ENCODE measurements at regions not wholly inside any gene's neighbourhood (a gene's known extent, or its start where the extent isn't known, plus 50 kb on each side); places are given as distances from the start of the nearest gene placed in this dataset.

DNA sequence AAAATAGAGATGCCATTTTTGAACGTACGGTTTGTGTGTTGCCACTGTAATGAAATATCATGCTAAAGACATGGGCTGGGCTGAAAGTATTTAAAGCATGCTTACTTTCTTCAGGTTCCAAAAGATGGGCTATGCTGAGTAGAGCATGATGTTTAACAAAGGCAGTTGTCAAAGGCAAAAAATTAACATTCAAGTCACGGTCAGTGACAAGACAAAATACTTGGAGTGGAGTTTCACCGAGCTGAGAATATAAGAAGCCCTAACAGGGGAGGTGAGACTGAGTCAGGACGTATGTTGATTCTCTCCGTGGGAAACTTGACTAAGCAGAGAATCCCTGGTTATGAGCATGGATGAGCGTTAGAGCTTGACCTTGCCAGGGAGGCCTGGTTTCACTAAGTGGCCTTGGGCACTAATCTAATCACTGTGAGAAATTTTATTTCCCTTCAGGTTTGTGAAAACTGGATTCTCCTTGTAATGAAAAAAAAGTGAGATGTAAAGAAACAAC lies 218.2 kb upstream of the ADAMTS9 start:
- FAIRE-seq: no peak

DNA sequence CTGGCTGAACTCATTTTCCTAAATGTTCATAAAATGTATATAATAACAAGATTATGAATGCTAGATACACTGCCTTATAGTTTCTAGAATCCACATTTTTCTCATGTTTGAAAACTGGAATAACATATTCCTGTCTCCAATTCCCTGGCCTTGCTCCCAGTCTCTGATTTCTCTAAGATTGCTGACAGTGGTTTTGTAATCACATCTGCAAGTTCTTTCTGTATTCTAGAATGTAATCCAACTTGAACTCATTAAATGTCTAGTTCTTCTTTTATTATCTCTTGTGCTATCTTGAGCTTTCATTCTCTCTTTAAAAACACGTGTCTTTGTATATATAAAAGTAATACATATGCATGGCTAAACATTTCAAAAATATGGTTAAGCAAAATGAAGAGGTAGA lies 215.2 kb upstream of the ADAMTS9 start:
- no peak for FAIRE-seq

DNA sequence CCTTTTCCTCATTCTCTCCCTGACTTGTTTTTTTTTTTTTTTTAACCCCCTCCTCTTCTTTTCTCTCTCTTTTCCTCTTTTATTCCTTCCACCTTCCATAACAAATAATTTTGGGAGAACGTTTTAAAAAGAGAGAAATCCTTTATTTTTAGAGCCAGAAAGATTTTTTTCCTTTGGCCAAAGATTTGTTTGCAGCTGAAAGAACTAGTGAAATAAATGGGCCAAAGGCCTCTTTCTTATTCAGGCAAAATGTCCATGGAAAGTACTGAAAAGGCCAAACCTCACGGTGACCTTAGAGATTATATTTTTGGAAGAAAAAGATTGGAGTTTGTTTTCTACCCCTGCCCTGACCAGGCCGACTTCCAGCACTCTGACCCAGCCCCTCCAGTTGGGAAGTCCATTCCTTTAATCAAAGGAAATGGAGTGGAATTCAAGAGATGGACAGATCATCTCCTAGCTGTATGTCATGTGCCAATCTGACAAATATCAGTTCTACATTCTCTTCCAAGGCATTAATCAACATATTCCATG lies 214.3 kb upstream of the ADAMTS9 start:
- no peak for FAIRE-seq

DNA sequence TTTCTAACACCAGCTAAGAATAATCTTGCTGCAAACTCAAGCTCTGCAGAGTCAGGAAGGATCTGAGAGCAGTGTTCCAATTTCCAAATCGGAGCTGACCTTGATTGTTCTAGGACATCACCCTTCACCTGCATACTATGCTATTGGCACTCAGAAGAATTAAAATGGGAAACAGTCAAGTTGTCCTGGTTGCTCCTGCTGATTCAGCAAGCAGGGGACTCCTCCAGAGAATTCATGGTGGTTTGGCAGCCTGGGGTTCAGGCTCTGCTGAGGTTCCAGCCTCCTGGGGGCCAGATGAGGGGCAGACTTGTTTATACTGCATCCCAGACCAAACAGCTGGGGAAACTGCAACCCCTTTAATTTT lies 213.7 kb upstream of the ADAMTS9 start:
- FAIRE-seq: no peak

DNA sequence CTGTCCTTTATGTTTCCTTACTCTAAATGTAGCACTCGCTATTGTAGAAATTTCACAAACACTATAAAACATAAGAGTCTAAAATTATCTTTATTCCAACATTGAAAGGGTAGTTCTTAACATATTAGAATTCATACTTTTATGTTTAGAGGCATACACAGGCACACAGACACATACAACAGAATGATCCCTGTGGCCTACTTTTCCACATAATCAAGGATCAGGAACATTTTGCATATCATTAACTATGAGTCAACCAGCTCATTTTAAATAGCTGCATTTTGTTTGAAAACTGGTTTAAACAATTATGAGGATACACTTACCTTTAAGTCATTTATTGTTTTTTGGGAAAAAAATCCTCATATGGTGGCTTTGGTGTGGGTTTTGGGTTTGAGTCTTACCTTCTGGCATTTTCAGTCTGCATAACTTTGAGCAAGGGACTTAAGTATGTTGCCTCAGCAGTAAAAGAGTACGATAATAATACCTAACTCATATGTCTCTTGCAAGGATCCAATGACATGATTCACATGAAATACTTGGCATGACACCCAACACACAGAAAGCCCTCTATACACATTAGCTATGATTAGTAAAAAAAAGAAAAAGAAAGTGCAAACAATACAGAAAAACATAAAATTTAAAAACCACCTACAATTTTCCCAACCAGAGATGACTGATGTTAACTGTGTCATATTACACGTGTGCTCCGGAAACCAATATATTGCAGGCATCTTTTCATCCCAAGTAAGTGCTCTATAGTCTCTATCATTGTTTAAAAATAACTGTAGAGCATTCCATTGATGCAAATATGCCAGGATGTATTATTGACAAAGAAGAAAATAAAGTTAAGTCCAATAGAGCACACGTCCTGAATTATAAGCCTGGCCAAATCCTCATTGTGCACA lies 213.1 kb upstream of the ADAMTS9 start:
- no peak for FAIRE-seq

DNA sequence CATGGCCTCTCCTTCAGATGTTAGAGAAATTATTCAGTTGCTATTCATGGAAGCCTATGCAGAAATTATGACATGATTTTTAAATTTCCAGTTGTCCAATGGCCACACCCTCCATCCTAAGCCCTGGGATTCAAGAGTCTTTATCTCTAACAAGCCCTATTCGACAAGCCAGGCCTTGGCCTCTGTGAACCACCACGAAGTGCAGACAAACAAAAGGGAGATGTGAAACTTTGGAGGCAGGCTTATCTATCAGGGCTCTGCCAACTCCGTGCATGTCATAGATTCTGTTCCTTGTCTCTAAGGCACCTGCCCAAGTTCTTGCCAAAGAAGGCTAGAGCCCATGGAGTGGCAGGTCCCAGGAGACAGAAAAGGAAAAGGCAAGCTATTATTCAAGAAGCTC lies 212.4 kb upstream of the ADAMTS9 start:
- FAIRE-seq: no peak

DNA sequence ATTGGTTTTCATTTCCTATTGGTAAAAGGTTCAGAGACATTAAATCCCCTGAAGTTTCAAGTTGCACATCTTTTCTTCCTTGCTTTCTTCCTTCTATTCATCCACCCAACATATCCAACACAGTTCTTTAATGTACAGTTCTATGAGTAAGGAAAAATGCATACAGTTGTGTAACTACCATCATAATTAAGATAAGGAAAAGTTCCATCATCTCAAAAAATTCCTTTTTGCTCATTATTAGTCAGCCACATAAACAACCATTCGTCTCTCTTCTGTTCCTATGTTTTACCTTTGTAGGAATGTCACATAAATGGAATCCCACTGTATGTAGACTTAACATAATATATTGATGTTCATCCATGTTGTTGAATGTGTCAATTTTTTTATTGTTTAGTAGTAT lies 211.1 kb upstream of the ADAMTS9 start:
- no peak for FAIRE-seq

DNA sequence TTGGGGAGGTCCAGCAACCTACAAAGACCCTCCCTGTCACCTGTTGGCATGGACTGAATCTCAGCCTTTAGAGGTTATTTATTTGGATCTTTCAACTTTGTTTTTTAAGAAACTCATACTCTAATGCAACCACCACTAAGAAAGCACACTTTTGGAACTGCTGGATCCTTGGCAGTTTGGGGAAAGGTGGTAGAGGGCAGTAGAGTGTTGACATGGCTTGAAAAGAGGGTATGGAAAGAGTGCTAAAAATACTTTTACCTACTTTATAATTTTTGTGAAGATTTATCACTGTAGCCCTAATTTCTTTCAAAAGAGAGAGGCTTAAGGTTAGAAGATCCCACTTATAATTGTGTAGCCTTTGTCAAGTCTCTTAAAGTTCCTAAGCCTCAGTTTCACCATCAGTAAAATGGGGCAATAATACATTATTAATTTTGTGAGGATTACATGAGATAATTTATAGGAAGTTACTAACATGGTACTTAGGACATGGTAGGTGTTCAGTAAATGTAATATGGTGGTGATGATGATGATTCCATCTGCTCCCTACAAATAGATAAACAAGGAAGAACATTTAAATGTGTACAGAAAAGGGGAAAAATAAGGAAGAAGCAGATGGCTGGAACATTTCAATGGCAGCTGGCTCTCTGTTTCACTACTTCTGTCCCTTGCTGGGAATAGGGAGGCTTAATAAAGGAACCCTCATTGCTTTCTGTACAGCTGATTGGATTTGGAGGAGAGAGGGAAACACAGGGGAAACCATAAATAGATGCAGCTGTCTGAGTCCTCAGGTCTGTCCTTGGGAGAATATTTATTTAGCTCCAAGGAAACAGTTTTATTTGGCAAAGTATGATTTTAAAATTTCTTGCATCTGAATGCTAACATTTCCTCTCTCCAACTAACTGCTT lies 208.4 kb upstream of the ADAMTS9 start:
- FAIRE-seq: no peak

DNA sequence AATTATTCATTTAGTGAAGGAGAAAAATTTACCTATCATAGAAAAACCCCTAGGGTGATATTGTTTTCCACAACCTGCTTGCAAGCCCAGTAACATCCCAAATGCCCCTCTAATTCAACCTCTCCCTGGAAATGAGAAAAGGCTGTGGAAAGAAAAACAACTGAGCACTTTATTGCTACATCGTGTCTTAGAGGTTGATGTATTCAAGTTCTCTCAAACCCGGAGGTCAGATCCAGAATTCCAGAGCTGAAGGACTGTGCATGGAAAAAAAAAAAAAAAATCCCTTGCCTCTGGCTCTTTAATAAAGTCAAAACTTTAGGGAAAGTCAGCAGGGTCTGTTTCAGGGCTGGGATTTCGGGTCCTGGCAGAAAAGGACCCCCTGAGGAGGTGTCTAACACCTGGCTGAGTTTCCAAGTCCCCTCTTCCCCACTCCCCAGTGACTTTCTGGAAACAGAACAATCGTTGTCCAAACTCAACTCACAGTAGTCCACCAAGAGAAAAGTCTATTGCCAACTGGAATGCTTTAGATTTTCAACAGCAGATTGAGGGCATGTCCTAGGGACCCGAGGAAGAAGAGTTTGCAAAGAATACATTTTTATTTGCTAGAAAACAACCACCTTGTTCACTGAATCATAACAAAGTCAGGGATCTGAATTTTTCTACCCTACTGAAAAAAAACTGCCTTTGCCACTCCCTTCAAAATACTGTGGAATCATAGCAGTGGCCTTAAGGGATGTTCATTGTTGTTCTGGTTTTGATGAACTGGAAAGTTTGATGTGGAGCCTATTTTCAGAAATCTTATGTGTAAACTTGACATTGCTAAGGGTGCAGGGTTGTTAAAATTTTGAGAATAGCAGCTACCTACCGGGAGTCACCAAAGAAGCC lies 207.5 kb upstream of the ADAMTS9 start:
- FAIRE-seq: no peak

DNA sequence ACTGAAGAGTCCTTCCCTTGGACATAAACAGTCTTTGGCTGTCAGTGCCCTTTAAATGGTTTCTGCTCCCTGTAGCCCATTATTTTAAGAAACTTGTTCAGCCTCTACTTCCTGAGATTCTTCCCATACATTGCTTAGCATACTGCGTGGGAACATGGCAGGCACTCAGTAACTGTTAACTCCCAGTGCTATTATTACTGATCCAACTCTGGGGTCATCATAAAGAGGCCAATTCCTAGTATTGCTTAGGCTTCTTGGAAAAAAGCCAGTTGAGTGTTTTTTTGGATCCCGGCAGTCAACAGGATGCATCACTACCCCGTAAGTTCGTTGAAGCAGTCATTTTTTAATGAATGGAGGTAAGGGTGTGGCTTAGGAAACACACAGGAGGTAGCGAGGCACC lies 206.2 kb upstream of the ADAMTS9 start:
- no peak for FAIRE-seq

DNA sequence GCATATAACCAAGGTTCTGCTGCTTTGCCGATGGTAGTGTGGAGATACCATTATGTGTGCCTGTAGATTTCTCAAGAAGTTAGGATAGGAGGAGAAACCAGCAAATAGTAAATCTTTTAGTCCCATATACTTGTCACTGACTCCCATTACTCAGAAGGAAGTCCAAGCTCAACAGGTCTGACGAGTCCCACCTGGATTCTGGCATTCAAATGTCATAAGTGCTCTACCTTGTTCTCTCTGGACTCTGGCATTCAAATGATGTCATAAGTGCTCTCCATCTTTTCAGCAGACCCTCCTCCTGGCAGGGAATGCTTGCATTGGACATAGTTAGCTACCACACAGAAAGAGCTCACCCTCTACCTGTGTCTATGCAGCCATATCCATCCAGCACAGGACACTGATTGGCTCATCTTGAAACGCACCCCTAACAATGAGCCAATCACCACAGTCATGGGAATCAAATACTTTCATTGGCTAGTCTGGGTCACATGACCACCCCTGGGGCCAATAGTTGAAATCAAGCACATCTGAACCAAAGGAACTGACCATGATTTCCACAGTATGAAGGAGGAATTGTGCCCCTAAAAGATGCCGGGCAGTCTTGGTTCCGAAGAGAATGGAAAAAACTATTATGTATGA lies 205.0 kb upstream of the ADAMTS9 start:
- FAIRE-seq: no peak

DNA sequence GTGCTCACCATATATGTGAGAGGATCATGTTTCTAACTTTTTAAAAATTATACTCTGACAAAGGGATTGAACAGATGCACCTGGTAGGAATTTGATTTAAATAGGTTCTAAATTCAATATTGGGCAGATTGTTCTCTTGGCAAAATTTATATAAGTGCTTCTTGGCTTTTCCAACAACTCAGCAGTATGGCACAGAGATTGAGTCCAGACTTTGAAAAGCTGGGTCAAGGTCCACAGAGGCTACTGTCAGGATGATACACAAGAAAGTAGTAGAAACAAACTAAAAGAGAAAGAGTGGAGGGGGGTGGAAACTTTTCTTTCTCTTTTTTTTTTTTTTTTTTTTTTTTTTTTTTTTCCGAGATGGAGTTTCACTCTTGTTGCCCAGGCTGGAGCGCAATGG lies 203.2 kb upstream of the ADAMTS9 start:
- no peak for FAIRE-seq

DNA sequence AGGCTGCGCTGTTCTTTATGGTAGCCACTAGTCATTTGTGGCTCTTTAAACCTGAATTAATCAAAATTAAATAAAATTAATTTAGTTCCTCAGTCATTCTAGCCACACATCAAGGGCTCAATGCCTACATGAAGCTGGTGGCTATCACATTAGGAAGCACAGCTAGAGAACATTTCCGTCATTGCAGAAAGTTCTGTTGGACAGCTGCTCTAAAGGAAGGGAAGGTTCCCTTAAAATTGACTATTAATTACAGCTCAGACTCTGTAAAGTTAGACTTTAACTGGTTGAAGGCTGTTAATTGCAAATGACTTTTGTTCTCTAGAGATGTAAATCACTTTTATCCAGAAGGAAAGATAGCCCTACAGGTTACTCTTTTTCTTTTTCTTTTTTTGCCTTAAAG lies 202.7 kb upstream of the ADAMTS9 start:
- FAIRE-seq: no peak

DNA sequence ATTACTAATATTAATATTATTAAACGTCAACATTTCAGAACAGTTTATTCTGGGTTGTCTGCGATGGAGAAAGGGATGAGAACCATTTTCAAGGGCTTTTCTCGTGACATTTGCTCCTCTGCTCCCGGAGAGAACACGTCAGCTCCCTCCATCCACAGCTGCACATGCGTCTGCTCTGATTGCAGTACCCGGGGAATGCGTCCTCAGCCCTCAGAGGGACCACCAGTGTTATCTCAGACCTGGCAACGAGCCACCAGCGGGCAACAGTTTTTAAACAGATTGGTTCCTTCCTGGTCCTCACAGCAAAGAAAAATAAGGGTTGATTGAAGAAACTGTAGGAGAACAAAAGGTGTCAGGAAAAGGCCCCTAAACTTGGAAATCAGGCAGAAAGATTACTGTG lies 202.2 kb upstream of the ADAMTS9 start:
- no peak for FAIRE-seq

DNA sequence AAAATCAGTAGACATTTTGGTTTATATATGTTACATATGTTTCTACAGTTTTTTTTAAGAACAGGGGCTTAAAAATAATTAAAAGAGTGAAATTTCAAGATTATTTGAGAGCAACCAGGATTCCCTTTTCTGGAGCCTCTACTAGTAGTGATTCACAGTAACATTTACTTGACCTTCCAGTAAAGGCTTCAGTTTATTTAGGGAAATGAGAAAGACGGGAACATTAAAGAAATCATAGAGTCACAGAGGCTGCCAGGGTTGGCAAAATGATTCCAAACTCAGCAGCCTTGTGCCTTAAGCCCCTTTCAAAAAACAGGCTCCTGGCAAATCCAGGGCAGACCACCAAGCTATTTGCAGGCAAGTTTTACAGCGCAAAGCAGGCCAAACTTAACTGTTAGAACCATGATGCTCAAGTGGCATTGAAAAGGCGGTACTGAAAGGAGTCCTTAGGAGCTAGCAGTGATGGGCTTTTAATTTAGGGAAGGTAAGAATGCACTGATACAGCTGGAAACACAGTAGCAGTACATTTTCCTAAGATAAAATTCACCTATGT lies 201.1 kb upstream of the ADAMTS9 start:
- no peak for FAIRE-seq

DNA sequence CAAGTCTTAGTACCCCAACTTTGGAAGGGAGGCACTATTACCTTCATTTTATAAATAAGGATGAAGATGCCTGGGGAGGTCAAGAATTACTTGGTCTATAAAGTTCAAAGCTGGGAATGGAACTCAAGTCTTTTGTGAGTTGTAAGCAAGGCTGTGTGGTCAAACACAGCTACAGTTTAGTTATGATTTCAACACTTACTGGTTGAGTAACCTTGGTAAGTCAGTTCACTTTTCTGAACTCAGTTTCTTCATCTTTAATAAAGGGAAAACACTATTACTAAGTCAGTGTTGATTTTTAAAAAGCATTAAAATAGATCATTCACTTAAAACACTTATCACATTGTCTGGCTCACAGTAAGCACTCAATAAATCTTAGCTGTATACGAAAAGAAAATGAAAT lies 200.4 kb upstream of the ADAMTS9 start:
- FAIRE-seq: no peak

DNA sequence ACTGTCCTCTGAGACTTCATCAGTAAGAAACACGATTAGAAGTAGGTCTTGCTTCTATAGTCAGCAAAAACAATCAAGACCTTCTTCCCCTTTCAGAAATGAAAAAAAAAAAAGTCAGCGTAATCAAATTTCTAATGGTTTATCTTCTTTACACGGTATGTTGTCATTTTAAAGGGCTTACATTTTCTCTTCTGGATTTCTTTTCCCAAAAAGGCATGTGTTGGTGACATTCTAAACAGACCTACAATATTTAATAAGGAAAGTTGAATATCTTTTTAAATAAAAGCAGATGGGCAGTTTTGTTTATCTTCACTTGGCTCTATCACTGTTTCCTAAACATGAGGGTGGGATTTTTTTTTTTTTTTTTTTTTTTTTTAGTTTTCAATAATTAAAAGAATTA lies 197.3 kb upstream of the ADAMTS9 start:
- no peak for FAIRE-seq

DNA sequence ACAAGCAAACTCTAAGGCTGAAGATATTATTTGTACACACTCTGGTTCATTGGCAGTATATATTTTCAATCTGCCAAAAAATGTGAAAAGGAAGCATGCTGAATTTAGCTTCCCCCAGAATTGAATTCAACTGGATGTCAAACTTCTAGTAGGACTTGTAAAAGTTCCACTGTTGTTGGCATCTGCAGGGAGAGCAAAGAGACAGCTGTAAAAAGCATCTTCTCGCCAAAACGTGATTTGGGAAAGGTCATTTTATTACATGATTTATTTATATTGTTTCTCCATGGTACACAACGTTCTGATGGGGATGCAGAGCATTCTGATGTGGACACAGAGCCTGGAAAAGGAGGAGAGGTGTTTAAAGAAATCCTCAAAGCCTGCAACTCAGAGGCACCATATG lies 196.7 kb upstream of the ADAMTS9 start:
- FAIRE-seq: no peak

DNA sequence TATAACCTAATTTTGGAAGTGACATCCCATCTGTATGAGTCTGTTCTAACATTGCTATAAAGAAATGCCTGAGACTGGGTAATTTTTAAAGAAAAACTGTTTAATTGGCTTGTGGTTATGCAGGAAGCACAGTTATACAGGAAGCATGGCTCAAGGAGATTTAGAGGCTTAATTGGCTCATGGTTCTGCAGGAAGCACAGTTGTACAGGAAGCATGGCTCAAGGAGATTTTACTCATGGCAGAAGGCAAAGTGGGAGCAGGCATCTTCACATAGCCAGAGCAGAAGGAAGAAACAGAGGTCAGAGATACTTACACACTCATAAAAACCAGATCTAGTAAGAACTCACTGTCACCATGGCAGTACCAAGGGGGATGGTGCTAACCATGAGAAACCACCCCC lies 193.1 kb upstream of the ADAMTS9 start:
- no peak for FAIRE-seq

DNA sequence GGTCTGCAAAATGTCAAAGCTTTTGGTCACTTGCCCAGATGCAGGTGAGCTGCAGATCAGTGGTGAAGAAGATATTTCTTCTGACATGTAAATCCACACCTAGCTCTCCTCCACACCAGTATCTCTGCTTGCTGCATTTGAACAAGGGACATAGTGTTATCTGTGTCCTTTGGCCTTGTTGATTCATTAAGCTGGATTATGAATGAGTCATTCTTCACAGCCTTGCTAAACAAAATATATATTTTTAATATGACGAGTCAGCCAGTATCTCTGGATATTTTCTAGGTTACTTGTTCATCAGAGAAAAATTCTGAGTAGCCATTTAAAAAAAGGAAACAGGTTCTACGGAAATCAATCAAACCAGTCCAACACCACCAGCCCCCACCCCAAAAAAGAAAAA lies 190.6 kb upstream of the ADAMTS9 start:
- no peak for FAIRE-seq

DNA sequence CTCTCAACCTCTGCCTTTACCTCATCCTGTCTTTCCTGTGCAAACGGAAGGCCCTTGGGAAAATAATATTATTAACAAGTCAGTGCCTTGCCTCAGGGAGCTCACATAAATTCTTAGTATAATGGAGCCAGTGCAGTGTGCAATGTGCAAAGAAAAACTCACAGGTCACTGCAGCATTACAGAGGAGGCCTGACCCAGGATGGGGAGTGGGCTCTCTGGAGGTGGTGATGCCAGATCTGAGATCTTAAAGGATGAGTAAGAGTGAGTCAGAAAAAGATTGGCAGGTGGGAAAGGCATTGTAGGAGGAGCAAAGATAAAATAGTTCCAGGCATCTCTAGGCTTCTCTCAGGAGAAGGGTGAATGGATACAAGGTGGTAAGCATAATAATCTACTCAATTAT lies 185.6 kb upstream of the ADAMTS9 start:
- no peak for FAIRE-seq

DNA sequence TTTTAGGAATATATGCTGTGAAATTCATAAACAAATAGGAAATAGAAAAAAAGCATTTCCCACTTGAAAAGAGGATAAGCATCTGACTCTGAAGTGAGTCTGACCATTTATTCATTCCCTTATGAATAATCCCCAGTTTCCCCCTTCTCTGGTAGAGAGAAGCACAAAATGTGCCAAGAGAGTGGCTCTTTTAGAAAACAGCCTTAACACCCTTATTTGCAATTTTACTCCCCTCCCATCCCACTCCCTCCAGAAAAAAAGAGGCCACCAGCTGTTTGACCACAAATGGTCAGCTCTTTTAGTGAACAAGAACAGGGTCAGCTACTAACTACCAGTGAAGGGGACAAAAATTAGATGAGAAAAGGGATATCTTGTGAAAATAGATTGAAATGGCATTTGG lies 184.5 kb upstream of the ADAMTS9 start:
- FAIRE-seq: no peak
